Activated T-cell treated with anti-CD3 and anti-CD28 coated beads, Interleukin-2, amount 50 U/mL, for 4 hours (primary cell): ENCODE measurements at regions not wholly inside any gene's neighbourhood (a gene's known extent, or its start where the extent isn't known, plus 50 kb on each side); places are given as distances from the start of the nearest gene placed in this dataset.

Experiments used
- ATAC-seq, 2 donors: fragments of 200-7000 bp; cut with Tn5 transposase; one replicate each; pipeline ENCODE4 v1.10.0; 2021
- DNase-seq: peaks from one replicate; pipeline ENCODE4 v3.0.0-alpha.2; 2020
- H3K27me3 Mint-ChIP-seq: one replicate; pipeline ENCODE4 v1.8.0; 2021; ENCODE audit warnings: low read depth, mixed read lengths
- H3K36me3 Mint-ChIP-seq: one replicate; pipeline ENCODE4 v1.8.0; 2022; ENCODE audit warnings: mixed read lengths; ENCODE audit not compliant: insufficient read depth
- H3K4me1 Mint-ChIP-seq: one replicate; pipeline ENCODE4 v1.8.0; 2021; ENCODE audit warnings: low read depth, mixed read lengths
- H3K4me3 Mint-ChIP-seq: one replicate; pipeline ENCODE4 v1.8.0; 2021; ENCODE audit warnings: mild to moderate bottlenecking, moderate library complexity, mixed read lengths
- H3K9me3 Mint-ChIP-seq: one replicate; pipeline ENCODE4 v1.8.0; 2021; ENCODE audit warnings: mixed read lengths

DNA sequence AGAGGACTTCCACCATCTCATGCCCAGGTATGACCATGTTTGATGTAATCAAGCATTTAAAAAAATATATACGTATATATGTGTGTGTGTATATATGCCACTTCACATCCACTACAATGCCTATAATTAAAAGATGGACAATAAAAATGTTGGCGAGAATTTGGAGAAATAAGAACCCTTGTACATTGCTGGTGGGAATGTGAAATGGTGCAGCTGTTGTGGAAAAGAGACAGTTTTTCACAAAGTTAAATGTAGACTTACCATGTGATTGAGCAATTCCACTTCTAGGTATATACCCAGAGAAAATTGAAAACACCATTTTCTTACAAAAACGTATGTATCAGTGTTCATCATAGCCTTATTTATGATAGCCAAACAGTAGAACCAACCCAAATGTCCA lies 229.2 kb upstream of the WWC1 start:
- ATAC-seq (no peak), DNase-seq (no peak)
- Mint-ChIP-seq H3K36me3 (no peaks in the 10 kb centered on the region), H3K27me3 (peaks cover 3% of the 10 kb centered on the region), H3K9me3 (no peaks in the 10 kb centered on the region), H3K4me1 (no peaks in the 10 kb centered on the region), H3K4me3 (no peak overlapping the region)

DNA sequence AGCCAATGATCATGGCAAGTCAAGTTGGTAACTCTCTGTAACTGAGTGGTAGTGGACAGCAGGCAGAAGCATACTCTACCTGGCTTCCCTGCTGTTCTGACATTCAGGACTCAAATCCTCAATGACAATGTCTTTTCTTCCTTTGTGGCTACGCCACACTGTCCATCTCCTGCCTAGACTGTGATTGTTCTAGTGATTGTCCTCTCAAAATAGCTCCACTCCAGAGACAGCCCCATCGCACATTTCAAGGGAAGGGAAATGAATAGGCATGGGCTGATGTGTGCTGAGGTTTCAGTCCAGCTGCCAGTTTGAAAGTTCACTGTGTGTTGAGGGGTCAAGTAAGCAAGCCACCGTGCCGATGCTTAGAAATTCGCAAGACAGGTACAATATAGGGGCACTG lies 227.0 kb upstream of the WWC1 start:
- no peaks in the 10 kb centered on the region for H3K36me3 Mint-ChIP-seq
- peaks cover 3% of the 10 kb centered on the region for H3K27me3 Mint-ChIP-seq
- H3K9me3 Mint-ChIP-seq: no peaks in the 10 kb centered on the region
- H3K4me1 Mint-ChIP-seq: no peaks in the 10 kb centered on the region
- no peak for DNase-seq
- no peak for ATAC-seq
- no peak overlapping the region for H3K4me3 Mint-ChIP-seq

DNA sequence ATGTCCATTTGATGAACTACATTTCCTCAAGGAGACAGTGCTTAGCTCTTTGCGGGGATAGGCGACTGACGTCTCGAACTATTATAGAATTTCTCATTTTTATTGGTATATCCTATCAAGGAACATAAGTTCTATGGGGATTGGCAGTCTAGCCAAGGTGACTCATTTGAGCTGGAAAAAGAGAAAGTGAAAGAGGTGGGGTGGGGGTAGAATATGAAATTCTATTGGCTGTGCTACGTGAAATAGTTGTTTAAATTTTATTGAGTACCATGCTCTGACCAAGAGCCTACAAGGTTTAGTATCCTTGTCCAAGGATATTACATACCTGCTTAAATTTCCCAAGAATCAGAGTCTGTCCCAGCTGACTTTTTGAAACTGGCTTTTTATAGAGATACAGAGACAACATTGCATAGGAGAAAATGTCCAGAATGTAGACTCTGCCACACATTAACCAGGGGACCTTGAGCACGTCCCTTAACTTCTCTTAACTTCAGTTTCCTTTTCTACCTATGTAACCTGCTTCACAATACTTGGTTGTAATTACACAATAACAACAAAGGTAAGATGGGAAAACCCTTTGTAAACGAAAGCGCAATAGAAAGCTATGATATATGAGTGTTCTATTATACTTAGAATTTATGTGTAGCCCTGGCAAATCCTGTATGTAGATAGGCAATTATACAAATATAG lies 226.4 kb upstream of the WWC1 start:
- H3K36me3 Mint-ChIP-seq: no peaks in the 10 kb centered on the region
- H3K4me3 Mint-ChIP-seq: no peak overlapping the region
- no peaks in the 10 kb centered on the region for H3K9me3 Mint-ChIP-seq
- DNase-seq (no peak), ATAC-seq (no peak)
- H3K4me1 Mint-ChIP-seq: no peaks in the 10 kb centered on the region
- peaks cover 3% of the 10 kb centered on the region for H3K27me3 Mint-ChIP-seq

DNA sequence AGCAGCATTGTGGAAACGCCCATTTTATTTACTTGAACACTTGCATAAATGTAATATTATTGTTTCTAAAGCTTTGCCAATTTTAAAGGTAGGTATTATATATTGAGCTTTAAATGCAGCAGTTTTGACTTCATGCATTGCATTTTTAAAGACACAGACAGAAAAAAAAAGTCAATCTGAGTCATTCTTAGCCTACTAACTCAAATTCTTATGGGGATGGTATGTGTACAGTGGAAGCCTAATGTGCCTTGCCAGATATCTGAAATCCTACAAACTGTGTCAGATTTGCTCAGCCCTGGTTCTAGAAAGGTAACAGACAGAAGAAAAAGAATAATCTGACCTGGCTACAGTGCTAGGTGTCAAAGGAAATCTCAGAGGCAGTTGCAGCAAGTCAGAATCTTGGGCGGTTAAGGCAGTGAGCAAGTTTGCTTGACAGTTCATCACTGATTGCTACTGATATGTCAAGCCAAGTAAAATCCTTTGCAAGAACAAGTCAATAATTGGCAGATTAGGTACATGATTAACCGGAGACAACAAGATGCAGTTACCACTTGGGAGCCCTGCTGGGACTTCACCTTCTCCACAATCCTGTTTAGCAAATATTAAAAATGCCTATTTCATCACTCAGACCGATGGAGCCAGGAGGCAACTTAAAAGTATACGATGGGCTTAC lies 224.8 kb upstream of the WWC1 start:
- ATAC-seq (no peak), DNase-seq (no peak)
- Mint-ChIP-seq H3K36me3 (no peaks in the 10 kb centered on the region), H3K27me3 (peaks cover 3% of the 10 kb centered on the region), H3K9me3 (no peaks in the 10 kb centered on the region), H3K4me3 (no peak overlapping the region), H3K4me1 (no peaks in the 10 kb centered on the region)

DNA sequence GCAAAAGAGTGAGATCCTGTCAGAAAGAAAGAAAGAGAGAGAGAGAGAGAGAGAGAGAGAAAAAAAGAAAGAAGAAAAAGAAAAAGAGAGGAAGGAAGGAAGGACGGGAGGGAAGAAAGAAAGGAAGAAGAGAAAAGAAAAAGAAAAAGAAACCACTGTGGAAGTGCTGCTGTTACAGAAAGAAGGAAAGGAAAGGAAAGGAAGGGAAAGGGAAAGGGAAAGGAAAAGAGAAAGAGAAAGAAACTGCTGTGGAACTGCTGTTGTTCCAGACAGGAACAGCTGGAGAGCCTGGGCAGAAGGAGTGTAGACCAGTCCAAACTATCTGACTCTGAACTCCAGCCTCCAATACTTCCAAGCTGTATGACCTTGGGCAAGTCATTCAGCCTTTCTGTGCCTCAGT lies 220.7 kb upstream of the WWC1 start:
- no peak for DNase-seq
- no peaks in the 10 kb centered on the region for H3K27me3 Mint-ChIP-seq
- H3K4me3 Mint-ChIP-seq: no peak overlapping the region
- ATAC-seq: no peak
- no peaks in the 10 kb centered on the region for H3K36me3 Mint-ChIP-seq
- no peaks in the 10 kb centered on the region for H3K9me3 Mint-ChIP-seq
- no peaks in the 10 kb centered on the region for H3K4me1 Mint-ChIP-seq

DNA sequence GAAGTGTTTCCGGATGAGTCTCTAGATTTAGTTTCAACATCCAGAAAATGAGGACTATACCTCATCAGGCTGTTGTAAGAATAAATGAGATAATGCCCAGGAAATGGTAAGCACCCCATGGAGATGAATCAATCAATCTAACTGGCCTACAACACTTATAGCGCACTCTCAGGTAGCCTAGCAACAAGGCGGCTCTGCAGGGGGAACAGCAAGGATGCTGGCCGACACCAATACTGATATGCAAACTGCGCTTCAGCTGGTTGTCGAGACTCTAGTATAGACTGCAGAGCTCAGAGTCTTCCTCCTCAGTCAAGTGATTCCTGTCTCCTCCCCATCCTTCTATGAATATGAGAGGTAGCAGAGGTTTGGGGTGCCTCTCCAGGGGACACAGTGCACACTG lies 218.8 kb upstream of the WWC1 start:
- ATAC-seq: no peak
- H3K9me3 Mint-ChIP-seq: no peaks in the 10 kb centered on the region
- no peaks in the 10 kb centered on the region for H3K4me1 Mint-ChIP-seq

DNA sequence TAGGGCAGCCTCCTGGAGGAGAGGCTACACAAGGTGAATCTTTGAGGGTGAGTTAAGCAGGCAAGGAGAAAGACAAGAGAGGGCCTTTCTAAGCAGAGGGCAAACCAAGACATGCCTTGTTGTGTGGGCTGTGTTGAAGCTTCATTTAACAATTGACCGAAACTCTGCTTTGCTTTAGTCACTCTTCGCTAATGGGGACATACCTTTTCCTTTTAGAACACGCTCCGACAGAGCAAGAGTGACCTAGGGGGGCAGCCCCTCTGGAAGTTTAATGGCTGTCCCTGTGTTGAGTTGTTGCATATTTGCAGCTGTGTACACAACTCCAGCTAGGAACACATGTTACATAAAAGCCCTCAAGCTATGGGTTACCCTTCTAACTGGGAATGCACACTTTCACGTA lies 218.1 kb upstream of the WWC1 start:
- Mint-ChIP-seq H3K4me1 (no peaks in the 10 kb centered on the region), H3K9me3 (no peaks in the 10 kb centered on the region), H3K36me3 (no peaks in the 10 kb centered on the region), H3K27me3 (no peaks in the 10 kb centered on the region), H3K4me3 (no peak overlapping the region)
- DNase-seq (no peak), ATAC-seq (no peak)

More for the DNA sequence above, 218.8 kb upstream of the WWC1 start:
- H3K27me3 Mint-ChIP-seq: no peaks in the 10 kb centered on the region
- no peak for DNase-seq
- H3K36me3 Mint-ChIP-seq: no peaks in the 10 kb centered on the region
- H3K4me3 Mint-ChIP-seq: no peak overlapping the region

DNA sequence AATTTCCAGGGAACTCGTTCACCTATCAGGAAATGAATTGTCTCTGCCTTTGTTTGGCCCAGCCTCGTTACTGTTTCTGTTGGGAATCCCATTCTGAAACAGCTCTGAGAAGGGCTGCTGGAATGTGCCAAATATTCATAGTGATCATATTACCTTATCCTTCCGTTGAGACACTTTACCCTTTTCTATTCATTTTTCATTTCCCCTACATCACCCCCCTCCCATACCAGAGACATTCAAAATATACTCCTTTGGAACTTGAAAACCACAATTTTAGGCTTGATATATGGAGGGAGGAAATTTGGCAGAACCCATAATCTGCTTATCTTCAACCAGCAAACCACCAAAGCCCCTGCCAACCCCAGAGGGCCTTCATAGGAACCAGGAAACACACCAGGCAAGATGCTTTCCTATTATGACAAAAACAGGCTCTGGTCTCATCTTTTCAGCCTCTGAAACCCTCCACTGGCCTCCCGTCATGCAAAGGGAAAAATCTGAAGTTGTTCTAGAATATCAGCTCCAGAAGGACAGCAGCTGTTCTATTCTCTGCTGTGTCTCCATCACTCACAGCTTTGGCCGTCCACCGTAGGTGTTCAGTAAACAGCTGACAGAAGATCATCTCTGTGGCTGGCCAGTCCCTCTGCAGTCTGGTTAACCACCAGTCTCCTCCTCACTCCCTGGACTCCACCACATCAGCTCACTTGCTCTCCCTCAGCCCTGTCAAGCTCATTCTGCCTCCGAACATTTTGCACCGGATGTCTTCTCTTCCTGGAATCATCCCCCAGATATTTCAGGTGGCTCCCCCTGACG lies 217.2 kb upstream of the WWC1 start:
- H3K4me3 Mint-ChIP-seq: no peak overlapping the region
- no peaks in the 10 kb centered on the region for H3K36me3 Mint-ChIP-seq
- no peaks in the 10 kb centered on the region for H3K4me1 Mint-ChIP-seq
- H3K9me3 Mint-ChIP-seq: no peaks in the 10 kb centered on the region
- DNase-seq: no peak
- H3K27me3 Mint-ChIP-seq: no peaks in the 10 kb centered on the region
- no peak for ATAC-seq

DNA sequence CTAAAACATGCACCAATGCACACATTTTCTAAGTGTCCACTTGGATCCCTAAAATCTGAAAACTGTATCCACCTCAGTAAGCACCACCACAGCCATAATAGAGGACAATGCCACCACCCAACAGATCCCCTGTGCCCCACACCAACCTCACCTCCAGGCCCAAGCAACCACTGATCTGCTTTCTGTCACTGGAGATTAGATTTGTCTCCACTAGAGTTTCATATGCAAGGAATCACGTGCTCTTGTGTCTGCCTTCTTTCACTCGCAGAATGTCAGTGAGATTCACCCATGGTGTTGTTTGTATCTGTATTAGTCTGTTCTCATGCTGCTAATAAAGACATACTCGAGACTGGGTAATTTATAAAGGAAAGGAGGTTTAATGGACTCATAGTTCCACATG lies 216.1 kb upstream of the WWC1 start:
- no peak for ATAC-seq
- H3K4me3 Mint-ChIP-seq: no peak overlapping the region
- H3K27me3 Mint-ChIP-seq: no peaks in the 10 kb centered on the region
- no peaks in the 10 kb centered on the region for H3K9me3 Mint-ChIP-seq
- no peaks in the 10 kb centered on the region for H3K4me1 Mint-ChIP-seq
- no peaks in the 10 kb centered on the region for H3K36me3 Mint-ChIP-seq
- no peak for DNase-seq

DNA sequence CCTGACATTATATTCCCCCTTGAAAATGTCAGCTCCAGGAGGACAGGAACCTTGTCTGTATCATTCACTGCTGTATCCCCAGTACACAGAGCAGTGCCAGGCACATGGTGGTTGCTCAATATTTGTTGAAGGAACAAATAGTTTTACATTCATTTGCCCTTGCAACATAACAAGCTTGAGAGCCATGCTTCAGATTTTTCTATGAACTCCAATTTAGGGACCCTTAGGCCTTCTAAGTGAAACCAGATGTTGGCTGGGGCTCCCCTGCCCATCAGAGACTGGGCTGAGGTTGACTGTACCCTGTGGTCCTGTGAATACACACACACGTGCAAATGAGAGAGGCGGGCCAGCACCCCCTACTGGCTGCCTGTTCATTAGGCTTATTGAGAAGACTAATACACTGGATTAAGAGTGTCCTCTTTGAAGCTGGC lies 214.9 kb upstream of the WWC1 start:
- no peaks in the 10 kb centered on the region for H3K9me3 Mint-ChIP-seq
- ATAC-seq (no peak), DNase-seq (no peak)
- no peaks in the 10 kb centered on the region for H3K27me3 Mint-ChIP-seq
- H3K4me1 Mint-ChIP-seq: no peaks in the 10 kb centered on the region
- no peaks in the 10 kb centered on the region for H3K36me3 Mint-ChIP-seq
- no peak overlapping the region for H3K4me3 Mint-ChIP-seq

DNA sequence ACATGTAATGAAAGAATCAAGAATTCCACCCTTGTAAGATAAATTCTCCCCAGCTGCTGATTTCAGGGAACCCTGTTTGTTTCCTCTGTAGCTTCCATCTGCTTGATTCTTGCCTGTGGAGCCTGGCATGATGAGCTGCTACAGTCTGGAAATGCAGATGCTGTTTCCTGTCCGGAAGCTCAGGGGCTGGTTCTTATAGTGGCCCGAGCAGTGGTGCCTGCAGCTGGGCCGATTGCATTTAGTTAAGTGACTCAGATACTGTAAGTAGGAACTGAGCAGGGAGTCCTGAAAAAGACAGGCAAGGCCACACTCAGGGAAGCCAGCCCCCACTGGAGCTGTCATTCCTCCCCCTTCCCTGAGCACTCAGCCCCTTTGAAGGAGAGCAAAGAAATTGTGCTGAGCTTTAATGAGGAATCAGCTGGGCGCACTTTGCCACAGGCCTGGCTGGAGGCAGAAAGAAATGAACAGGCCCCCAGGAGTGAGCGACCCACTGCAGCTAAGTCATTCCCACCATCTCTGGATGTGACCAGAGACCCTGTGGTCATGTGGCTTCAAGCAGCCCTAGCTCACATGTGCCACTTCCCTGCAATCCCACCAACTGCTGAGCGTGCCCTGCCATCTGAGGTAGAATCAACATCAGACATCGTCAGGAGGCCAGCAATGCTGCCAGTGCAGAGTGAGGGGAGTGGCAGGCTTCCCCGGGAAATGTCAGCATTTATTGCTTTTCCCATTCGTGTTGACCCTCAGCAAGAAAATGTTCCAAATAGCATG lies 206.0 kb upstream of the WWC1 start:
- Mint-ChIP-seq H3K27me3 (peaks cover 2% of the 10 kb centered on the region), H3K4me3 (no peak overlapping the region), H3K36me3 (no peaks in the 10 kb centered on the region), H3K9me3 (peaks cover 9% of the 10 kb centered on the region), H3K4me1 (no peaks in the 10 kb centered on the region)
- ATAC-seq (no peak), DNase-seq (no peak)

DNA sequence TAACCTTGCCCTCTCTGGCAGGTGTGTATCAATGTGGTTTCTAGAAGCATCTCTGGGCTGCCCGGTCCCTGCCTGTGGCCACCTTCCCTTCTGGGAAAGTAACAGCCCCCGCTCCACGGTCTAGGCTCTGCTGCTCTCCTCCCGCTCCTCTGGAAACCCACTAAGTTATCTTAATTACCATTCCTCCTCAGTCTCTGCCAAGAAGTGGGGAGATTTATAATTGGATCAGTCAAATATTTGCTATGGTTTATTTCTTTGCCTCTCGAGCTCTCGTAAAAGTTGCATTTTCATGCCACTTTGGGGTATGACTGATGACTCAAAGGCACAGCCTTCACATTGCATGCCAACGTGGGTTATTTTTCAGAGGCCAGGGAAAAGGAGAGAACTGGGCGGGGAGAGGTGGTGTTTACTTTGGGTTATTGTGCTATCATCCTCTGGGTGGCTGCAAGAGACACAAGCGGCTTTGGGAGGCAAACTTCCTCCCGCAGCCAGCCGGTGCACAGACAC lies 205.3 kb upstream of the WWC1 start:
- Mint-ChIP-seq H3K9me3 (peaks cover 9% of the 10 kb centered on the region), H3K36me3 (no peaks in the 10 kb centered on the region), H3K27me3 (peaks cover 2% of the 10 kb centered on the region), H3K4me1 (no peaks in the 10 kb centered on the region), H3K4me3 (no peak overlapping the region)
- DNase-seq (no peak), ATAC-seq (no peak)

DNA sequence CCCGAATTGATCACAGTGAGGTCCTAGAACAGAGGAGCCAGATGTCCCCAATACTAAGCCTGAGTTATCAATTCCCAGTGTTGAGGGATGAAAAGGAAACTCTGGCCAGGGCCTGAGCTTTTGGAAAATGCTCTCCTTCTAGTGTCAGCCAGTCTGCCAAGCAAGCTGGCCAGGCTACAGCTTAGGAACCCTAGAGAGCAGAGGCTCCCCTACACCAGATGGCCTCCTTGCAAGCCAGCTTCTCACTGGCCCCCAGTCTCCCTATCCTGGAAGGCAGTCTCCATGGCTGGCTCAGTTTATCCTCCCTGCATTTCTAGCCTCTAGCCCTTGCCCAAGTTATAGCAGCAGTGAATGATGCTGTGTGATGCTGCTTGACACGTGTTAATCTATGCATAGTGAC lies 204.7 kb upstream of the WWC1 start:
- no peak overlapping the region for H3K4me3 Mint-ChIP-seq
- H3K36me3 Mint-ChIP-seq: no peaks in the 10 kb centered on the region
- ATAC-seq: no peak
- H3K9me3 Mint-ChIP-seq: peaks cover 9% of the 10 kb centered on the region
- H3K4me1 Mint-ChIP-seq: no peaks in the 10 kb centered on the region
- H3K27me3 Mint-ChIP-seq: peaks cover 2% of the 10 kb centered on the region
- no peak for DNase-seq
